ENCODE measurements at regions not wholly inside any gene's neighbourhood (a gene's known extent, or its start where the extent isn't known, plus 50 kb on each side); places are given as distances from the start of the nearest gene placed in this dataset.

- in situ Hi-C loops (cut with HindIII; ENCODE audit: low sequenced_read_pairs), result no loop called here
- DNase-seq (ENCODE audit: low spot score), result no peak
Measured at GRCh38 chr1:98389809-98390208, 271.7 kb upstream of the SNX7 start.

GRCh38 chr1:98388441-98388840 is 273.1 kb upstream of the SNX7 start:
- peak; percentile 2 for DNase-seq (ENCODE audit: low spot score)
- in situ Hi-C loops (cut with HindIII; ENCODE audit: low sequenced_read_pairs), result no loop called here

GRCh38 chr1:98387701-98388100 is 273.8 kb upstream of the SNX7 start:
- no peak for DNase-seq (ENCODE audit: low spot score)
- in situ Hi-C loops (cut with HindIII; ENCODE audit: low sequenced_read_pairs), result no loop called here

- in situ Hi-C loops (cut with HindIII; ENCODE audit: low sequenced_read_pairs), result no loop called here
- DNase-seq (ENCODE audit: low spot score), result no peak
Measured at GRCh38 chr1:98386675-98387440, 274.7 kb upstream of the SNX7 start.

GRCh38 chr1:98385652-98386051 is 275.9 kb upstream of the SNX7 start:
- in situ Hi-C loops (cut with HindIII; ENCODE audit: low sequenced_read_pairs), result no loop called here
- no peak for DNase-seq (ENCODE audit: low spot score)

- in situ Hi-C loops (cut with HindIII; ENCODE audit: low sequenced_read_pairs), result no loop called here
- DNase-seq (ENCODE audit: low spot score), result no peak
Measured at GRCh38 chr1:98384461-98385141, 276.9 kb upstream of the SNX7 start.

- in situ Hi-C loops (cut with HindIII; ENCODE audit: low sequenced_read_pairs), result no loop called here
- no peak for DNase-seq (ENCODE audit: low spot score)
Measured at GRCh38 chr1:98382986-98383740, 278.4 kb upstream of the SNX7 start.

GRCh38 chr1:98382586-98382985 is 278.9 kb upstream of the SNX7 start:
- no peak for DNase-seq (ENCODE audit: low spot score)
- in situ Hi-C loops (cut with HindIII; ENCODE audit: low sequenced_read_pairs), result no loop called here

- no peak for DNase-seq (ENCODE audit: low spot score)
- in situ Hi-C loops (cut with HindIII; ENCODE audit: low sequenced_read_pairs), result no loop called here
Measured at GRCh38 chr1:98374098-98374497, 287.4 kb upstream of the SNX7 start.

GRCh38 chr1:98373056-98373455 is 288.5 kb upstream of the SNX7 start:
- in situ Hi-C loops (cut with HindIII; ENCODE audit: low sequenced_read_pairs), result no loop called here

GRCh38 chr1:98371764-98372163 is 289.8 kb upstream of the SNX7 start:
- in situ Hi-C loops (cut with HindIII; ENCODE audit: low sequenced_read_pairs), result no loop called here
- no peak for DNase-seq (ENCODE audit: low spot score)

More at GRCh38 chr1:98373056-98373455, 288.5 kb upstream of the SNX7 start:
- no peak for DNase-seq (ENCODE audit: low spot score)

GRCh38 chr1:98369463-98369862 is 292.1 kb upstream of the SNX7 start:
- DNase-seq (ENCODE audit: low spot score), result no peak
- in situ Hi-C loops (cut with HindIII; ENCODE audit: low sequenced_read_pairs), result no loop called here

GRCh38 chr1:98368995-98369394 is 292.5 kb upstream of the SNX7 start:
- in situ Hi-C loops (cut with HindIII; ENCODE audit: low sequenced_read_pairs), result no loop called here
- no peak for DNase-seq (ENCODE audit: low spot score)

GRCh38 chr1:98367426-98367825 is 294.1 kb upstream of the SNX7 start:
- in situ Hi-C loops (cut with HindIII; ENCODE audit: low sequenced_read_pairs), result no loop called here

GRCh38 chr1:98366343-98366742 is 295.2 kb upstream of the SNX7 start:
- in situ Hi-C loops (cut with HindIII; ENCODE audit: low sequenced_read_pairs), result no loop called here
- DNase-seq (ENCODE audit: low spot score), result no peak

More at GRCh38 chr1:98367426-98367825, 294.1 kb upstream of the SNX7 start:
- no peak for DNase-seq (ENCODE audit: low spot score)

- no peak for DNase-seq (ENCODE audit: low spot score)
- in situ Hi-C loops (cut with HindIII; ENCODE audit: low sequenced_read_pairs), result no loop called here
Measured at GRCh38 chr1:98364544-98364943, 297.0 kb upstream of the SNX7 start.

- DNase-seq (ENCODE audit: low spot score), result no peak
- in situ Hi-C loops (cut with HindIII; ENCODE audit: low sequenced_read_pairs), result no loop called here
Measured at GRCh38 chr1:98360864-98361263, 300.7 kb upstream of the SNX7 start.

- no peak for DNase-seq (ENCODE audit: low spot score)
- in situ Hi-C loops (cut with HindIII; ENCODE audit: low sequenced_read_pairs), result no loop called here
Measured at GRCh38 chr1:98355656-98356383, 305.7 kb upstream of the SNX7 start.

- DNase-seq (ENCODE audit: low spot score), result no peak
- in situ Hi-C loops (cut with HindIII; ENCODE audit: low sequenced_read_pairs), result no loop called here
Measured at GRCh38 chr1:98352378-98352777, 309.1 kb upstream of the SNX7 start.
